ENCODE measurements at regions not wholly inside any gene's neighbourhood (a gene's known extent, or its start where the extent isn't known, plus 50 kb on each side); places are given as distances from the start of the nearest gene placed in this dataset.

GRCh38 chr14:83384253-83384652 is 1850.6 kb upstream of the SEL1L start:
- DNase-seq (ENCODE audit: low read depth, low spot score): no peak

GRCh38 chr14:83395321-83395720 is 1861.7 kb upstream of the SEL1L start:
- no peak for DNase-seq (ENCODE audit: low read depth, low spot score)

- no peak for DNase-seq (ENCODE audit: low read depth, low spot score)
Measured at GRCh38 chr14:83416476-83416875, 1882.8 kb upstream of the SEL1L start.

GRCh38 chr14:83419420-83419819 is 1885.8 kb upstream of the SEL1L start:
- peak; percentile 37 for DNase-seq (ENCODE audit: low read depth, low spot score)

- no peak for DNase-seq (ENCODE audit: low read depth, low spot score)
Measured at GRCh38 chr14:83421711-83422110, 1888.1 kb upstream of the SEL1L start.

GRCh38 chr14:83425138-83425537 is 1891.5 kb upstream of the SEL1L start:
- DNase-seq (ENCODE audit: low read depth, low spot score): peak; percentile 53

GRCh38 chr14:83425706-83426105 is 1892.1 kb upstream of the SEL1L start:
- no peak for DNase-seq (ENCODE audit: low read depth, low spot score)

GRCh38 chr14:83433618-83434017 is 1900.0 kb upstream of the SEL1L start:
- no peak for DNase-seq (ENCODE audit: low read depth, low spot score)

- no peak for DNase-seq (ENCODE audit: low read depth, low spot score)
Measured at GRCh38 chr14:83441801-83442200, 1908.1 kb upstream of the SEL1L start.

GRCh38 chr14:83455561-83455960 is 1921.9 kb upstream of the SEL1L start:
- no peak for DNase-seq (ENCODE audit: low read depth, low spot score)

- DNase-seq (ENCODE audit: low read depth, low spot score): peak; percentile 50
Measured at GRCh38 chr14:83461521-83461920, 1927.9 kb upstream of the SEL1L start.

GRCh38 chr14:83462759-83463158 is 1929.1 kb upstream of the SEL1L start:
- no peak for DNase-seq (ENCODE audit: low read depth, low spot score)

- peak; percentile 67 for DNase-seq (ENCODE audit: low read depth, low spot score)
Measured at GRCh38 chr14:83463500-83464098, 1929.9 kb upstream of the SEL1L start.

- DNase-seq (ENCODE audit: low read depth, low spot score): peak; percentile 25
Measured at GRCh38 chr14:83467811-83468210, 1934.2 kb upstream of the SEL1L start.

- no peak for DNase-seq (ENCODE audit: low read depth, low spot score)
Measured at GRCh38 chr14:83470466-83470865, 1936.8 kb upstream of the SEL1L start.

GRCh38 chr14:83470959-83471695 is 1937.5 kb upstream of the SEL1L start:
- DNase-seq (ENCODE audit: low read depth, low spot score): no peak

GRCh38 chr14:83473416-83474235 is 1940.0 kb upstream of the SEL1L start:
- DNase-seq (ENCODE audit: low read depth, low spot score): peak; percentile 12

- no peak for DNase-seq (ENCODE audit: low read depth, low spot score)
Measured at GRCh38 chr14:83478741-83479140, 1945.1 kb upstream of the SEL1L start.

- DNase-seq (ENCODE audit: low read depth, low spot score): peak; percentile 16
Measured at GRCh38 chr14:83483063-83483462, 1949.4 kb upstream of the SEL1L start.

GRCh38 chr14:83485591-83485990 is 1951.9 kb upstream of the SEL1L start:
- no peak for DNase-seq (ENCODE audit: low read depth, low spot score)

GRCh38 chr14:83491091-83491490 is 1957.4 kb upstream of the SEL1L start:
- DNase-seq (ENCODE audit: low read depth, low spot score): no peak

- no peak for DNase-seq (ENCODE audit: low read depth, low spot score)
Measured at GRCh38 chr14:83520837-83521236, 1987.2 kb upstream of the SEL1L start.

- DNase-seq (ENCODE audit: low read depth, low spot score): no peak
Measured at GRCh38 chr14:83529531-83529930, 1995.9 kb upstream of the SEL1L start.

Measured in astrocyte of the hippocampus (primary cell).